Activated CD8-positive, alpha-beta memory T cell treated with anti-CD3 and anti-CD28 coated beads for 24 hours (primary cell): ENCODE measurements at regions not wholly inside any gene's neighbourhood (a gene's known extent, or its start where the extent isn't known, plus 50 kb on each side); places are given as distances from the start of the nearest gene placed in this dataset.
"Not testable (repeated sequence)": the region's sequence is repeated elsewhere in the genome, so short reads cannot be mapped to it uniquely, and the experiment has no call there.

Source experiments
- DNase-seq: peaks from one replicate; pipeline ENCODE4 v3.0.0-alpha.2; 2020

DNA sequence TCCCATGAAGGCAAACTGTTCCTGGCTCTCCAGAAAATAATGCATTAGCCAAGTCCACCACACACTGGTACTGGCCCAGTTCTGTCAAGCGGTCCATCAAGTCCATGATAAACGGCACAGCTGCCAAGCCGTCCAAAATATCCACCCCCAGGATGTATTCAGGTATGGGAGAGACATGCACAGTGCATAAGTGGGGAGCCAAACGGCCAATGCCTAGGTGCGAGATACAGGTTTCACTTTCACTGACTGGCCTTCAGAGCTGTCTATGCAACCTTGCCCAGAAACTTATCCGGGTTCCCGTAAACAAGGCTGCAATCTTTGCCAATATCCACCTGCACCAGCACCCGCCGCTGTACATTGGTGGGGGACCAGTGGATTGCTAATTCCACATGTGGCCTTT is 795.8 kb downstream of the EFNA5 start:
- no peak for DNase-seq

GRCh38 chr5:106874531-106874930 is 796.2 kb downstream of the EFNA5 start:
- no peak for DNase-seq

GRCh38 chr5:106873568-106873967 is 797.2 kb downstream of the EFNA5 start:
- no peak for DNase-seq

- DNase-seq = no peak
Measured at GRCh38 chr5:106865279-106865678, 805.5 kb downstream of the EFNA5 start.

DNA sequence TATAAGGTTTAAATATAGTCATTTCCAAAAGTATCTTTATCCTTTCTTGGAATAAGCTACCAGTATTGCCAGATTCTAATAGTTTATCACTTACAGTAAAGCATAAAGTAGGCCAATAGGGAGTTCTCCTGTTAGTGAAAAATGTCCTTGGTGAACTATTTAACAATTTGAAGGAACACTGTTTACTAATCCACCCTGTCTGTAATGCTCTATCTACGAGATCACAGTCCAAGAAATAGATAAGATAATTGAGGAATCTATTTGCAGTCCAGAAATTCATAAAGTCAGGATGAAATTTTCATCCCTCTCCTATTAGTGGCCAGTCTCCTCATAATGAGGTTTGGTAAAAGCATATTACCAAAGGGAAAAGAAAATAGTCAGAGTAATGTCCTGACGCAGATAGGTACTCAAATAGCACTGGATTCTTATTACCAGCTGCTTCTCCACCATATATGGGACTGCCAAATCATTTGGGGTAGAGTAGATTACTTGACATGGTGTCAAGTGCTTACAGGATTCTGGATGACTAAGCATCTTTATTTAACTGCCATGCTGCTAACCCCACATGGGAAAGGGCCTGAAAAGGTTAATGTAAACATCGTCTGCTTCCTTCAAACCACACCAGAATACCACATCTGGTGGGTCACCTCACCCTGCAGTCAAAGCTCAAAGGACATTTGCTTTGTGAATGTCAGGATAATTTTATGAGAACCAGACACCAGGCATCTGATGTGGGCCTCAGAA is 808.1 kb downstream of the EFNA5 start:
- no peak for DNase-seq

GRCh38 chr5:106860398-106861044 is 810.2 kb downstream of the EFNA5 start:
- DNase-seq = no peak

DNA sequence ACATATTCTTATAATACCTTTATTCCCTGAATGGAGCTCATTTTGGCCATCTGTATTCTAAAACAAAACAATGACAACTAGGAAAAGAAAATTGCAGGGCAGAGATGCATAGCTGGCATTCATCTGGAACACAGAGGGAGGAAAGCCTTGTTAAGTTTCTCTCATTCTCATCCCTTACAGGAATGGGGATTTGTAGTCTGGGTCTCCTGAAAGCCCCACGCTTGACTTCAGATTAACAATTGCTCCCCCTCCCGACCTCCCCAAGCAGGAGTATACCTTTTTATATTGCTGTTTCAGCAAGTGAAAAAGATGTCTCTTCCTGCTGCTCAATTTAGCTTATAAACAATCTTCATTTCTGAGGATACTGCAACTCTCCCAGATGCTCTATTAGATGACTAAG is 812.1 kb downstream of the EFNA5 start:
- no peak for DNase-seq

DNA sequence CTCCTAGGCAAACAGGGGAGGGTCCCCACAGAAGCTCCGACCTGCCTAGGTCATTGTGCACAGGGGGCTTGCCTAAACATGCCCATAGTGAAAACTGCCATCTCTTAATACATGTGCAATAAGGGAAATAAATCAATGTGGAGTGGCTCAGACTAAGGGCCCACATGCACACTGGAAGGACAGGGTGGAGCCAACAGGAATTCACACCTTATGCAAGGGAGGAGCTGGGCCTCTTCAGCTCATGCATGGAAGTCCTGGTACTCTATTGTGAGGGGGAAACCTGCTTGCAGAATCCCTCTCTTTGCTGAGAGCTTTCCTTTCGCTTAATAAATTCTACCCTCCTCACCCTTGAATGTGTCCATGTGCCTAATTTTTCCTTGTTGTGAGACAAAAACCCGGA is 815.8 kb downstream of the EFNA5 start:
- no peak for DNase-seq

DNA sequence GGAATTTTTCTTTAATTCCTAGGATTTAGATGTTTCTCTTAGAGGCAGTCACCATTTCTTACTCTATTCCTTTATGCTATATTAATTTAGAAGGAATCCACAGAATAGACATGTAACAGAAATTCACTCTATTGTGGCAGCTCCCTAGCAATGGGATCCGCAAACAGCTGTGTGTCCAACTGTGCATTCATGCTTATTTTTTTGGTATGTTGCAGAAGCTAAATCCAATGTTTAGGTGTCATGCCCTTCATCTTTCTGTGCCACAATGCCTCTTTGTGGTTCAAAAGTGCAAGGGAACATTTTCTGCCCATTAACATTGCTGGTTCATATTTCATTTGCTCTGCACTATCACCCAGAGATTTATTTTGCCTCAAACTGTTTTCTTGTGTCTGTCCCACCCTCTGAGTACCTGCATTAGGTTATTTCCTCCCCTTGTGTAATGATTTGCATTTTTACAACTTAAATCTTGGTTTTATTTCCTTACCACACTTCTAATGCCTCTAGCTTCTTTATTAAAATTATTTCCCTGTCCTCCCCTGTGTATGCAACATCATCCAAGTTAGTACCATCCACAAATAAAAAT is 816.5 kb downstream of the EFNA5 start:
- DNase-seq = no peak

DNA sequence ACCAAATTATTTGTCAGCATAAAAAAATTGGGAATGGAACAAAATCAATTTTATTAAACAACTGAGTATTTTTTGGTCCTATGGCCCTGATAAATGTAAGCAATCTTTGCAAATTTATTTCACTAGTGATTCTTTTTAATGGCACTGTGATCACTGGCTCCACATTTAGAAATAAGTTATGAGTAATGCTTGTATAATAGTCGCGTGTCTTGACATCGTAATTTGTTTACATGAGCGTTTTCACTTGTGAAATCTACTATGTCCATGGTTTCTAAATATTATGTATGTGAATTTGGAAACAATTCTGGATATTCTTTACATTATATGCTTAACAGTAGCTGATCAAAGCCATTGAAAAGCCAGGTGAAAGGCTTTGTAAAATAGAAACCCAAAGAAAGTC is 817.5 kb downstream of the EFNA5 start:
- no peak for DNase-seq

- no peak for DNase-seq
Measured at GRCh38 chr5:106849266-106849665, 821.5 kb downstream of the EFNA5 start.

DNA sequence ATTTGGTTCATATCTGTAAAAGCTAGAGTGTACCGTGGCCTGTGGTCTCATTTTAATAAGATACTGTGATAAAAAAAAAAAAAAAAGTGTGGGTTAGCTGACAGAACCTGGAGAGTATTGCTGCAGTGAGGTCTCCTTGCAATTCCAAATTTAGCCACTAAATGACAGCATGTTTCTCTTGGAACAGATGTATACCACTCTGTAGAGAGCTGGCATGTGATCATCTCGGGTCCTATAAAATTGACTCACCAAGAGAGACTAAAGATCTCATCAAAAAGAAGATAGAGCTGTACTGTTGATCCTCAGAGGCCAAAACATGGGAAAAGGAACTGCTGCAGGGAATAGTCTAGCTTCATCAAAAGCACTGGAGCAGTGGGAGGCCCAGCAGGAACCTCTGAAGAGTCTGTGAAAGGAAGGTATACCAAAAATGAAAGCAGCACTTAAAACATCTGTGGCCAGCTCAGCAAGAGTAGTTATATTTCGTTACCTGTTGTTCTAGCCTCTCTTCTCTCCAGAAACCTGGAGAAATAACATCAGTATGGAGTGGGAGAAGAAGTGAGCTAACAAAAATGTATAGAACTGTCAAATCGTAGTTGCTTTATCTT is 826.8 kb downstream of the EFNA5 start:
- DNase-seq = no peak

GRCh38 chr5:106833517-106833916 is 837.2 kb downstream of the EFNA5 start:
- no peak for DNase-seq

DNA sequence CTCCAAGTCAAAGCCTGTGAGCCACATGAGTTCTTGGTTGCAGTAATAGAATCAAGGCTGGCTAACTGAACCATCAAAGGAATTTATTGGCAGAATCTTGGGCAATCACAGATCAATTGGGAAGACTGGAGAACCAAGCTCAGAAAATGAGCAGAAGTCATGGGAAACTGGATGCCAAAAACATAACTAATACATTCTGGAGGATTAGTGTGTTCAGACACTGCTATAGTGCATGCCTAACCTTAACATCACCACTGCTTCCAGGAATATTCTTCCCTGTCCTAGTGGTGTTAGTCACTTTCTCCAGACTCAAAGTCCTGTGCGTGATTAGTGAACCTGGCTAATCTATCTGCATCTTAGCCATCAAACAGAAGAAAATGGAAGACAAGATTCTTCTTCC is 843.7 kb downstream of the EFNA5 start:
- DNase-seq = no peak

GRCh38 chr5:106825374-106825773 is 845.4 kb downstream of the EFNA5 start:
- DNase-seq = no peak

- DNase-seq = no peak
Measured at GRCh38 chr5:106822851-106823250, 847.9 kb downstream of the EFNA5 start.

DNA sequence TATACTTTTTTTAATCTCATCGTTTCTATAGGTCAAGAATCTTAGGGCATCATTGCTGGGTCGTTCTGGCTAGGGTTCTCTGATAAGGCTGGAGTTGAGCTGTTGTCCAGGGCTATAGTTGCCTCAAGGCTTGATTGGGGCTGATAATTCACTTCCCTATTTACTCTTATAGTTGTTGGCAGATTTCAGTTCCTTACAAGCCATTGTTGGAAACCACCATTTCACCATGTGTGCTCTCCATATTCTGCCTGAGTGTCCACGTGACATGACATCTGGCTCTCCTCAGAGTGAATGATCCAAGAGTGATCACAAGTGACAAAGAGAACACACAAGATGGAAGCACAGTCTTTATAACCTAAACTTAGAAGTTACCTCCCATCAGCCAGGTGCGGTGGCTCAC is 852.2 kb downstream of the EFNA5 start:
- DNase-seq = no peak

DNA sequence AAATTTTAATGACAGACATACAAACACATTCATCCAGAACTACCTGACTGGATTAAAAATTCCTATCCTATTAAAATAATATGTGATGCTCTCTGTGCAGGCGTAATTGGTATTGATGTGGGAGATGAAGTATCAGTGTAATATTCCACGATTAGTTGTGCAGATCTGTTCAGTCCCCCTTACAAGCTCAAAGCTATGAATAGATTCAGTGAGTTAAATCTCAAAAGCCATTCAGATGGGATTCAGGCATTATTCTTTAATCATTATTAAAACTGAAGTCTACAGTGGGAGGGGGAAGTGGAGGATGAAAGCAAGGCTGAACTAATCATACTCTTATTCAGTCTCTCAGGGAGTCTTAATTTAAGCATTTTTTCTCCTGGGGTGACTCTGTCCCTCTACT is 855.8 kb downstream of the EFNA5 start:
- no peak for DNase-seq

- no peak for DNase-seq
Measured at GRCh38 chr5:106801554-106801953, 869.2 kb downstream of the EFNA5 start.

GRCh38 chr5:106797996-106798395 is 872.7 kb downstream of the EFNA5 start:
- DNase-seq = no peak

GRCh38 chr5:106796081-106796480 is 874.7 kb downstream of the EFNA5 start:
- no peak for DNase-seq

DNA sequence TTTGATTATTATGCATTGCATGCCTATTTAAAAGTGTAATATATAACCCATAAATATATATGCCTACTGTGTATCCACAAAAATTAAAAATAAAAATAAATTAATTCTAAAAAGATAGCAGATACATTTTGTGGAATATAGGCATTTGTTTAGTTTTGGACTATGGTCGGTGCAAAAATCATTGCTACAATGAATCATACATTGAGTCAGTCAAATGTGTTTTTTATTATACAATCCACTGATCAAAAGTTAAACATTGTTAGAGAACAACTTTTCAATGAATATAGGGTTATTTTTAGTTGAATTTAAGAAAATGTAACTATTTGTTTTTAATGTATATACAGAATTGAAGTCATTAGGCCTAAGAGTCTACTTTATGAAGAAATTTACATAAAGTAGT is 885.9 kb downstream of the EFNA5 start:
- no peak for DNase-seq

GRCh38 chr5:106780355-106780754 is 890.4 kb downstream of the EFNA5 start:
- DNase-seq = no peak

GRCh38 chr5:106776515-106776914 is 894.2 kb downstream of the EFNA5 start:
- not testable (repeated sequence) for DNase-seq
